ENCODE measurements at regions not wholly inside any gene's neighbourhood (a gene's known extent, or its start where the extent isn't known, plus 50 kb on each side); places are given as distances from the start of the nearest gene placed in this dataset.
"Not testable (repeated sequence)": the region's sequence is repeated elsewhere in the genome, so short reads cannot be mapped to it uniquely, and the experiment has no call there.

DNA sequence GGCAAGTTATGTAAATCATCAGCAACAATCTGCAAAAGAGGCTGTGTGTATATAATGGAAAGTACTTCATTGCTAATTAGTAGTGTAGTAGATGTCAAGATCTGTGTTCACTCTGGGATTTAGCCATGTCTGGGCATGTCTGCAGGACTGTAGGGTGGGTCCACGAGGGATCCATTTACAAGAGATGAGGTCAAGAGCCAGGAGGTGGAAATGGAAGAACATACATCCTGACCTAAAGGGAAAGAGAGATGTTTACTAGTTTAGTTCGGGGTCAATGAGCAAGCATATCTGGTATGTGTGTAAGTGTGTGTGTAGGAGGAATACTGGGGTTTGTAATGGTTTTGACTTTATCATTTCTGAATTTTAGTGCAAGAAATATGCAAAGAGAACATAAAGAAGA lies 171.5 kb upstream of the NANOGP8 start:
- TF ChIP-seq, protein P1, sequence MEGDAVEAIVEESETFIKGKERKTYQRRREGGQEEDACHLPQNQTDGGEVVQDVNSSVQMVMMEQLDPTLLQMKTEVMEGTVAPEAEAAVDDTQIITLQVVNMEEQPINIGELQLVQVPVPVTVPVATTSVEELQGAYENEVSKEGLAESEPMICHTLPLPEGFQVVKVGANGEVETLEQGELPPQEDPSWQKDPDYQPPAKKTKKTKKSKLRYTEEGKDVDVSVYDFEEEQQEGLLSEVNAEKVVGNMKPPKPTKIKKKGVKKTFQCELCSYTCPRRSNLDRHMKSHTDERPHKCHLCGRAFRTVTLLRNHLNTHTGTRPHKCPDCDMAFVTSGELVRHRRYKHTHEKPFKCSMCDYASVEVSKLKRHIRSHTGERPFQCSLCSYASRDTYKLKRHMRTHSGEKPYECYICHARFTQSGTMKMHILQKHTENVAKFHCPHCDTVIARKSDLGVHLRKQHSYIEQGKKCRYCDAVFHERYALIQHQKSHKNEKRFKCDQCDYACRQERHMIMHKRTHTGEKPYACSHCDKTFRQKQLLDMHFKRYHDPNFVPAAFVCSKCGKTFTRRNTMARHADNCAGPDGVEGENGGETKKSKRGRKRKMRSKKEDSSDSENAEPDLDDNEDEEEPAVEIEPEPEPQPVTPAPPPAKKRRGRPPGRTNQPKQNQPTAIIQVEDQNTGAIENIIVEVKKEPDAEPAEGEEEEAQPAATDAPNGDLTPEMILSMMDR (IDR thresholded peaks at IDR 0.05; ENCODE audit: insufficient read depth, missing control alignments), result no peak
- no peak for FAIRE-seq
- DNase-seq (ENCODE audit: insufficient read length, low spot score), result no peak

DNA sequence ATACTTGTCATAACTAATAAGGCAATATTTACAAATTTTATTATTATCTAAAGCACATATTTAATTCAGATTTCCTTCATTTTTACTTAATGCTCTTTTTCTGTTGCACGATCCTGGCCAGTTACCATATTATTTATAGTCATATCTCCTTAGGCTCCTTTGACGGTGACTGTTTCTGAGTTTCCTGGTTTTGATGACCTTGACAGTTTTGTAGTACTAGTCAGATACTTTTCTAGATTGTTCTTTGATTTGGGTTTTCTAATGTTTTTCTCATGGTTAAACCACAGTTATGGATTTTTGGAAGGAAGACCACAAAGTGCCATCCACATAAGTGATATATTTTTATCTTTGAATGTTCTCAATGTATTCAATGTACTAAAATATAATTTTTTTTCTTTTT lies 171.0 kb upstream of the NANOGP8 start:
- no peak for FAIRE-seq
- TF ChIP-seq, protein P1 (IDR thresholded peaks at IDR 0.05; ENCODE audit: insufficient read depth, missing control alignments), result no peak
- DNase-seq (ENCODE audit: insufficient read length, low spot score), result no peak

DNA sequence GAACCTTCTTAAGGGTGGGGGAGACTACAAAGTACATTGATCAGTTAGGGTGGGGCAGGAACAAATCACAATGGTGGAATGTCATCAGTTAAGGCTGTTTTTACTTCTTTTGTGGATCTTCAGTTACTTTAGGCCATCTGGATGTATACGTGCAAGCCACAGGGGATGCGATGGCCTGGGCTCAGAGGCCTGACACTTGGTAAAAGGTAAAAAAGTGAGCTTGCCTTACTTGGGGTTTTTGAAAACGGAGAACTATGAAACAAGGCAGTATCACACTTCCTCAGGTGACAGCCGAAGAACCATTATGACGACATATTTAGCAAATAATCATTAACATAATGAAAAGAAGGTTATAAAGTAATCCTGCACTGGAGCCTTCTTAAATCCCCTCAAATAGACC lies 169.8 kb upstream of the NANOGP8 start:
- not testable (repeated sequence) for FAIRE-seq; DNase-seq (ENCODE audit: insufficient read length, low spot score)

DNA sequence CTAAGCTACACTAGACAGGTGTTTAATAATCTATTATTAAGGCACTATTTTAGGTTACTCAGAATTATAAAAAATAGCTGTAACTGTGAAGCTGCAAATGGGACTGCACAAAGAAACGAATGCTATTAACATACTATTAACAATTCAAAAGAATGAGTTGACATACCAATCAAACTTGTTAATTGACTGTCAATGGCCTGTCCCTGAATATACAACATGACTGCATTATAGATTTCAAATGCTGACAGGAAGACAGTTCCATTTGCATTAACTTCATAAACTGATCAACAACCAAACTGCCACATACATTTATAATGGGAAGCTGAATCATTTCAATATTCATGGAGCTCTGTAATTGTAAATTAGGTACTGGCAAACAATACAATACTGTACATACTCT lies 169.0 kb upstream of the NANOGP8 start:
- TF ChIP-seq, protein P1 (IDR thresholded peaks at IDR 0.05; ENCODE audit: insufficient read depth, missing control alignments), result no peak
- DNase-seq (ENCODE audit: insufficient read length, low spot score) (no peak), FAIRE-seq (no peak)

DNA sequence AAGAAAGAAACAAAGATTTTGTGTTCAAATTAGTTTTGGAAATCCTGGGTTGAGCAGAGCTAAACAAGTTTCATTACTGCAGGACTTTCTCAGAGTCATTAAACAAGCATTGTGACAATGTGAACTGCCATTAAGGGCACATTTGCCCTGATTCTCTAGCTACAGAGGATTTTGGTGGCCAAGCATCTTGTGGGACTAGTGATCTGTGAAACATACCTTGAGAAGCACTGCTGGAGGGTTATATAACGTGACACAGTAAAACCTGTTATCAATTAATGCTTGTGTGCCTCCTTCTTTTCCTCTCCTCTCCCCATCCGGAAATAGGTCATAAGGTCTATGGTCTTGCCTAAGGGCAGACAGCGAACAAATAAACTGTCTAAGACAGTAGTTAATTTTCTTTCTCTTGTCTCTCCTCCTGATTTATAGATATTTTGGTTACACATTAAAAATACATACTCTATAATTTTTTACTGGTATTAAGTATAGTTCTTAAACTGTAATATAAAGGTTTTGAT lies 167.3 kb upstream of the NANOGP8 start:
- DNase-seq (ENCODE audit: insufficient read length, low spot score) (no peak), FAIRE-seq (no peak)
- TF ChIP-seq, protein P1 (IDR thresholded peaks at IDR 0.05; ENCODE audit: insufficient read depth, missing control alignments), result no peak

DNA sequence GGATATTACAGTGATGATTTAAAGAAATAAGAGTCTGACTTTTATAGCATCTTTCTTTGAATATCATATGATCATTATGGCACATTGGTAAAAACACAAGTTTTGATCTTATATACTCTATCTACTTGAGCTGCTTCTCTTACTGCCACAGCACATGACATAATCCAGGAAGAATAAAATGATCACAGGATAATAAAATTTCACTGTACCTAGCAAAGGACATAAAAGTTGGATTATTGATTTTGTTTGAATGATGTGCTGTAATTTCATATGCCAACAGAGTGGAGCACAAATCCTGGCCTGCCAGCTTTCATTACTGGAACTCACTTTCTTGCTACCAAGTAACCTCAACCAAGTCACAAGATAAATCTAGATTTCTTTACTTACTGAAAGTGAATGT lies 162.1 kb upstream of the NANOGP8 start:
- TF ChIP-seq, protein P1 (IDR thresholded peaks at IDR 0.05; ENCODE audit: insufficient read depth, missing control alignments), result no peak
- no peak for DNase-seq (ENCODE audit: insufficient read length, low spot score)
- FAIRE-seq, result no peak

DNA sequence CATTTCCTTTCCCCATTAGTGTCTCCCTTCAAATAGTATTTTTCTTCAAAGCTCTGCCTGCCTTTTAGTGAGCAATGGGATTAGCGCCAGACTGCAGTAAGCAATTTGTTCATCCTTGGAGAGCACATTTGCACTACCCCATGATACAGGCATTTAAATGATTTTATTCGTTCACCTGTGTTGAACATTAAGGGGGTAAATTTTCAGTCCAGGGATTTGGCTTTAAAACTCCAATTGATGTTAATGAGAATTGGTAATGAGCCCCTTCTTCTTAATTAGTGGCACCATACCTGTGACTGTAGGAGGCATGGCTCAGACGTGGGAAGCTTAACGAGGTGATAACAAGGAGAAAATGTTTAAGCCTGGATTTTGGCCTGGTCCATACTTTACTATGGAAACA lies 161.4 kb upstream of the NANOGP8 start:
- no peak for FAIRE-seq
- no peak for DNase-seq (ENCODE audit: insufficient read length, low spot score)
- TF ChIP-seq, protein P1 (IDR thresholded peaks at IDR 0.05; ENCODE audit: insufficient read depth, missing control alignments), result no peak

DNA sequence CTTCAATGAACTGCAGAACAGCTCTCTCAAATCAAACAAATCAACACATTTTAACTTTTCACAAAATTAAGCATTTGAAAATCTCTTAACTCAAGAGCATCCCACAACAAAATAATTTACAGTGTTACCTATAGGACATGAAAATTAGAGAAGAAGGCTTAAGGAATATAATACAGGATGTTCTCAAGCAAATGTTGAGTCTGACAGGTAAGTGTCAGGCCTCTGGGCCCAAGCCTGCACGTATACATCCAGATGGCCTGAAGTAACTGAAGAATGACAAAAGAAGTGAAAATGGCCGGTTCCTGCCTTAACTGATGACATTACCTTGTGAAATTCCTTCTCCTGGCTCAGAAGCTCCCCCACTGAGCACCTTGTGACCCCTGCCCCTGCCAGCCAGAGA lies 160.6 kb upstream of the NANOGP8 start:
- FAIRE-seq; DNase-seq (ENCODE audit: insufficient read length, low spot score): not testable (repeated sequence)
